Iris pigment epithelial cell (primary cell): ENCODE measurements at regions not wholly inside any gene's neighbourhood (a gene's known extent, or its start where the extent isn't known, plus 50 kb on each side); places are given as distances from the start of the nearest gene placed in this dataset.

Experiments used
- DNase-seq: peaks from one replicate; pipeline ENCODE4 v3.0.0-alpha.2; 2011; ENCODE audit warnings: low read depth

GRCh38 chr14:78074561-78074960, 95.6 kb upstream of the NRXN3 start:
- no peak for DNase-seq

GRCh38 chr14:78075033-78075432, 95.1 kb upstream of the NRXN3 start:
- DNase-seq = no peak

- DNase-seq = no peak
These were observed 94.5 kb upstream of the NRXN3 start for GRCh38 chr14:78075555-78076277.

GRCh38 chr14:78081245-78081644, 88.9 kb upstream of the NRXN3 start:
- DNase-seq = no peak

GRCh38 chr14:78083837-78084236, 86.3 kb upstream of the NRXN3 start:
- DNase-seq = no peak

GRCh38 chr14:78086342-78086741, 83.8 kb upstream of the NRXN3 start:
- DNase-seq = no peak

- DNase-seq = no peak
These were observed 81.3 kb upstream of the NRXN3 start for GRCh38 chr14:78088916-78089315.

GRCh38 chr14:78090864-78091263, 79.3 kb upstream of the NRXN3 start:
- DNase-seq = no peak

- no peak for DNase-seq
These were observed 78.8 kb upstream of the NRXN3 start for GRCh38 chr14:78091361-78091760.

GRCh38 chr14:78092040-78092439, 78.1 kb upstream of the NRXN3 start:
- no peak for DNase-seq

- DNase-seq = no peak
These were observed 66.9 kb upstream of the NRXN3 start for GRCh38 chr14:78103271-78103670.

- DNase-seq = no peak
These were observed 66.0 kb upstream of the NRXN3 start for GRCh38 chr14:78104160-78104559.

GRCh38 chr14:78104655-78105054, 65.5 kb upstream of the NRXN3 start:
- no peak for DNase-seq

- no peak for DNase-seq
These were observed 63.8 kb upstream of the NRXN3 start for GRCh38 chr14:78106381-78106780.

- no peak for DNase-seq
These were observed 63.0 kb upstream of the NRXN3 start for GRCh38 chr14:78107166-78107565.

GRCh38 chr14:78119440-78119839, 50.7 kb upstream of the NRXN3 start:
- DNase-seq = no peak
